HepG2 (cell line): ENCODE measurements at regions not wholly inside any gene's neighbourhood (a gene's known extent, or its start where the extent isn't known, plus 50 kb on each side); places are given as distances from the start of the nearest gene placed in this dataset.

Experiments used
- ATAC-seq: fragments of 200-7000 bp; cut with Tn5 transposase; 3 replicates; pipeline ENCODE4 v1.9.1; 2020; ENCODE audit warnings: mild to moderate bottlenecking, moderate library complexity
- BruUV-seq: library from RNA; stranded (reverse); fragments of 400-500 nt; replicated peaks from 2 replicates; lab custom pipeline; 2021; lab: Mats Ljungman, UMichigan
- CTCF ChIA-PET: fragments of 300-600 bp; formaldehyde crosslinking; extraction: SDS; loops from one replicate; lab custom pipeline; 2021; ENCODE audit warnings: low total read pairs, inconsistent platforms, low intra/inter-chr PET ratio; lab: Yijun Ruan, JAX
- POLR2A ChIA-PET: fragments of 350-600 bp; sonication (Branson Sonifier 250); formaldehyde crosslinking; loops from one replicate; lab custom pipeline; 2020; ENCODE audit warnings: antibody characterized with exemption, inconsistent platforms; lab: Yijun Ruan, JAX
- DNase-seq: peaks from one replicate; pipeline ENCODE4 v3.0.0-alpha.2; 2015; ENCODE audit warnings: low spot score
- FAIRE-seq: peaks from 3 replicates; lab custom pipeline; 2011; peaks lifted over from hg19 to GRCh38; lab: Jason Lieb, UNC
- H2AFZ ChIP-seq: one replicate; pipeline ENCODE4 v1.6.1; 2011; ENCODE audit warnings: low read length, inconsistent platforms
- H3K27ac ChIP-seq: fragments of 300-600 bp; 3 replicates; pipeline ENCODE4 v1.8.0; 2011; ENCODE audit warnings: mixed run types, mild to moderate bottlenecking, mixed read lengths, low read length, inconsistent platforms; ENCODE audit not compliant: insufficient read depth; ENCODE audit errors: extremely low read length
- H3K27me3 ChIP-seq, 2 experiments: fragments of 200-600 bp in 1 of 2; 2 replicates in 1 of 2; 3 replicates in 1 of 2; pipeline versions ENCODE4 v1.6.0 to v1.8.0; 2011; ENCODE audit warnings: low read length in 2 of 2, mild to moderate bottlenecking in 2 of 2, moderate library complexity in 2 of 2, inconsistent platforms in 1 of 2; ENCODE audit not compliant: insufficient read depth in 2 of 2, control insufficient read depth in 1 of 2
- H3K36me3 ChIP-seq, 2 experiments: fragments of 200-600 bp in 1 of 2; replicated peaks in 1 of 2; 2 replicates in 1 of 2; 3 replicates in 1 of 2; pipeline versions ENCODE4 v1.5.1 to v1.8.0; 2011; ENCODE audit warnings: low read length in 2 of 2, inconsistent platforms in 1 of 2; ENCODE audit not compliant: insufficient read depth in 2 of 2, control insufficient read depth in 1 of 2
- H3K4me1 ChIP-seq: 2 replicates; pipeline ENCODE4 v1.5.1; 2012; ENCODE audit warnings: low read length, inconsistent platforms; ENCODE audit not compliant: insufficient read depth
- H3K4me2 ChIP-seq: 2 replicates; pipeline ENCODE4 v1.6.0; 2011; ENCODE audit warnings: low read depth, low read length, inconsistent platforms
- H3K4me3 ChIP-seq, 3 experiments: fragments of 200-600 bp in 1 of 3; sonication (generic), shearing (Covaris generic) in 1 of 3; replicated peaks in 1 of 3; 2 replicates each; pipeline ENCODE4 v1.5.1; 2011 to 2016; ENCODE audit warnings: low read length in 3 of 3, inconsistent platforms in 2 of 3, low read depth in 2 of 3, mild to moderate bottlenecking in 2 of 3, control low read depth in 1 of 3, mixed read lengths in 1 of 3; ENCODE audit not compliant: insufficient read depth in 1 of 3
- H3K79me2 ChIP-seq: one replicate; pipeline ENCODE4 v1.6.1; 2011; ENCODE audit warnings: low read length, inconsistent platforms; ENCODE audit not compliant: insufficient read depth
- H3K9ac ChIP-seq: 2 replicates; pipeline ENCODE4 v1.6.0; 2011; ENCODE audit warnings: mild to moderate bottlenecking, low read depth, low read length, inconsistent platforms; ENCODE audit not compliant: insufficient read depth
- H3K9me3 ChIP-seq: 2 replicates; pipeline ENCODE4 v1.5.1; 2012; ENCODE audit warnings: mild to moderate bottlenecking, low read length
- H4K20me1 ChIP-seq: 2 replicates; pipeline ENCODE4 v1.6.0; 2011; ENCODE audit warnings: inconsistent platforms, mild to moderate bottlenecking, low read length, moderate library complexity; ENCODE audit not compliant: insufficient read depth
- ATM ChIP-seq: fragments of 450-650 bp; IDR thresholded peaks from 2 replicates; pipeline ENCODE4 v1.7.1; 2017; ENCODE audit warnings: mild to moderate bottlenecking, borderline replicate concordance
- HNRNPL ChIP-seq: fragments of 200-400 bp; formaldehyde crosslinking; IDR thresholded peaks from 2 replicates; pipeline ENCODE4 v1.6.1; 2017; ENCODE audit warnings: mild to moderate bottlenecking, low read depth, low read length
- HOXD1 ChIP-seq: sonication (generic); formaldehyde crosslinking; IDR thresholded peaks from 2 replicates; pipeline ENCODE4 v1.5.0; 2020; ENCODE audit warnings: missing genetic modification reagents
- SMAD3 ChIP-seq: sonication (generic); formaldehyde crosslinking; IDR thresholded peaks from 2 replicates; pipeline ENCODE4 v1.4.0; 2020; ENCODE audit warnings: missing genetic modification reagents
- ZNF431 ChIP-seq: sonication (generic); formaldehyde crosslinking; IDR thresholded peaks from 2 replicates; pipeline ENCODE4 v1.9.0; 2022; ENCODE audit warnings: missing genetic modification reagents, low read depth, mild to moderate bottlenecking, borderline replicate concordance
- WGBS: methylation state at CpG from one replicate; pipeline ENCODE4 v1.1.6; 2017; ENCODE audit warnings: low lambda C conversion rate; 5-methylcytosine and 5-hydroxymethylcytosine counted together
- in situ Hi-C: cut with HindIII; loops from 2 replicates; pipeline ENCODE4 v1.10.0; 2017; ENCODE audit warnings: low pct_unique_long_range_greater_than_20kb; ENCODE audit not compliant: extremely low pct_ligation_motif_present
- intact Hi-C: fragments of 100-400 bp; cut with micrococcal nuclease; formaldehyde crosslinking; loops from one replicate; pipeline ENCODE4 v1.10.0; 2022; ENCODE audit not compliant: unreplicated experiment
- TF ChIP-seq, protein P1 (sequence below): sonication (generic); formaldehyde crosslinking; IDR thresholded peaks from 2 replicates; pipeline ENCODE4 v1.8.1; 2023; ENCODE audit warnings: mild to moderate bottlenecking, moderate library complexity, missing genetic modification reagents
- TF ChIP-seq, protein P2 (sequence below): sonication (generic); formaldehyde crosslinking; conservative IDR thresholded peaks from 2 replicates; pipeline ENCODE4 v1.4.0; 2020; ENCODE audit warnings: missing genetic modification reagents
- TF ChIP-seq, protein P3 (sequence below): sonication (generic); formaldehyde crosslinking; IDR thresholded peaks from 2 replicates; pipeline ENCODE4 v1.9.0; 2021; ENCODE audit warnings: missing genetic modification reagents, mild to moderate bottlenecking, borderline replicate concordance
- TF ChIP-seq, protein P4 (sequence below): sonication (generic); formaldehyde crosslinking; IDR thresholded peaks from 2 replicates; pipeline ENCODE4 v1.8.0; 2022; ENCODE audit warnings: mild to moderate bottlenecking, missing genetic modification reagents

DNA sequence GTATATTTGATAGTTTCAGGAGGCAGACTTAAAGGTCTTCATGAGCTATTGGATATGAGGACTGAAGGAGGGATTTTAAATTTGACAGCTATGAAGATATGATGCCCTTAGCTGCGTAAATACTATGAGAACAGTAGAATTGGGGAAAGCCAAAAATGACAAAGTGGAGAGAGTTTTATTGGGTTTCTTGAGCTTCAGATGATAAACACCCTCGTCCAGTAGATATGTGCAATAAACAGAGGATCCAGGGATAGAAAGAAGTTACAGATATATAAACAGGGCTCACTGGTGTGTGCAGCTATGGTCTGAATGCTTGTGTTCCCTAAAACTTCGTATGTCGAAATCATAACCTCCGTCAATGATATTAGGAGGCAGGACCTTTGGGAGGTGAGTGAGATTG lies 131.3 kb downstream of the INHBA start (continued):
- TF ChIP-seq, protein P1, sequence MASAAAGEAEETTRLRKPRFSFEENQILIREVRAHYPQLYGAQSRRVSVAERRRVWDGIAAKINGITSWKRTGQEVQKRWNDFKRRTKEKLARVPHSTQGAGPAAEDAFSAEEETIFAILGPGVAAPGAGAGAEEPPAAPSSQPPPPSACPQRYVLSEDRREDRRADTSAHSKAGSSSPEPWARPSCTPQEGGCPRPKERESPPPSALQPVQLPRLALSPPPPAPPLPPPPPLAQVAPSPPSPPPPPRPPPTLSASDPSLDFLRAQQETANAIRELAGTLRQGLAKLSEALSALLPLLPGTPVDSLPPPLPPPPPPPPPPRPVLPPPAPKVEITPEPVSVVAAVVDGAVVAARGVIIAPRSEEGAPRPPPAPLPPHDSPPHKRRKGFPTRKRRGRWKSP = no peak

DNA sequence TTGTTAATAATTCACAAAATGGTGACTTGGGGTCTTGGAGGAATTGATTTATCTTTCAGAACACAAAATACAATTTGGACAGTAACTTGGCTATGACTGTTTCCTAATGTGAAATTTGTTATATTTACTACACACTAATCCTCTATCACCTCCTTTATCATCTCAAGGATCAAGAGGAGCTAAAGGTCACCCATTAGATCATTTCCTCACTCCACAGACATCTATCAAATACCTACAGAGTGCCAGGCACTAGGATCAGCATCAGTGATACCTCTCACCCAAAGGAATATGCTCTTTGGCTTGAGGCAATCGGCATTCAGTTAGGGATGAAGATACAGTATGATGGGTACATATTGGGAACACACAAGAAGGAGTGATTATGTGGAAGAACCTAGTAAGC lies 132.1 kb downstream of the INHBA start:
- H4K20me1 ChIP-seq = no peaks in the 10 kb centered on the region

More for the DNA sequence above, 132.1 kb downstream of the INHBA start:
- CTCF ChIA-PET = no interaction called here
- no peaks in the 10 kb centered on the region for H3K36me3 ChIP-seq
- H3K27me3 ChIP-seq = no peaks in the 10 kb centered on the region
- H3K9ac ChIP-seq = no peak overlapping the region
- TF ChIP-seq HOXD1 (CRISPR knock-in tag) = no peak
- no peak for TF ChIP-seq SMAD3 (CRISPR knock-in tag)
- TF ChIP-seq, protein P2, sequence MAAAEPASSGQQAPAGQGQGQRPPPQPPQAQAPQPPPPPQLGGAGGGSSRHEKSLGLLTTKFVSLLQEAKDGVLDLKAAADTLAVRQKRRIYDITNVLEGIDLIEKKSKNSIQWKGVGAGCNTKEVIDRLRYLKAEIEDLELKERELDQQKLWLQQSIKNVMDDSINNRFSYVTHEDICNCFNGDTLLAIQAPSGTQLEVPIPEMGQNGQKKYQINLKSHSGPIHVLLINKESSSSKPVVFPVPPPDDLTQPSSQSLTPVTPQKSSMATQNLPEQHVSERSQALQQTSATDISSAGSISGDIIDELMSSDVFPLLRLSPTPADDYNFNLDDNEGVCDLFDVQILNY (CRISPR knock-in tag) = no peak
- no peak for TF ChIP-seq ZNF431 (CRISPR knock-in tag)
- TF ChIP-seq ATM = no peak
- TF ChIP-seq, protein P3, sequence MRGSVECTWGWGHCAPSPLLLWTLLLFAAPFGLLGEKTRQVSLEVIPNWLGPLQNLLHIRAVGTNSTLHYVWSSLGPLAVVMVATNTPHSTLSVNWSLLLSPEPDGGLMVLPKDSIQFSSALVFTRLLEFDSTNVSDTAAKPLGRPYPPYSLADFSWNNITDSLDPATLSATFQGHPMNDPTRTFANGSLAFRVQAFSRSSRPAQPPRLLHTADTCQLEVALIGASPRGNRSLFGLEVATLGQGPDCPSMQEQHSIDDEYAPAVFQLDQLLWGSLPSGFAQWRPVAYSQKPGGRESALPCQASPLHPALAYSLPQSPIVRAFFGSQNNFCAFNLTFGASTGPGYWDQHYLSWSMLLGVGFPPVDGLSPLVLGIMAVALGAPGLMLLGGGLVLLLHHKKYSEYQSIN (CRISPR knock-in tag) = no peak
- no peak for TF ChIP-seq HNRNPL
- TF ChIP-seq, protein P4, sequence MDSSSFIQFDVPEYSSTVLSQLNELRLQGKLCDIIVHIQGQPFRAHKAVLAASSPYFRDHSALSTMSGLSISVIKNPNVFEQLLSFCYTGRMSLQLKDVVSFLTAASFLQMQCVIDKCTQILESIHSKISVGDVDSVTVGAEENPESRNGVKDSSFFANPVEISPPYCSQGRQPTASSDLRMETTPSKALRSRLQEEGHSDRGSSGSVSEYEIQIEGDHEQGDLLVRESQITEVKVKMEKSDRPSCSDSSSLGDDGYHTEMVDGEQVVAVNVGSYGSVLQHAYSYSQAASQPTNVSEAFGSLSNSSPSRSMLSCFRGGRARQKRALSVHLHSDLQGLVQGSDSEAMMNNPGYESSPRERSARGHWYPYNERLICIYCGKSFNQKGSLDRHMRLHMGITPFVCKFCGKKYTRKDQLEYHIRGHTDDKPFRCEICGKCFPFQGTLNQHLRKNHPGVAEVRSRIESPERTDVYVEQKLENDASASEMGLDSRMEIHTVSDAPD (CRISPR knock-in tag) = no peak
- 0% methylated on average over 1 of the region's 1 CpG for WGBS
- DNase-seq (no peak), ATAC-seq (no peak), FAIRE-seq (no peak)
- H3K79me2 ChIP-seq = no peaks in the 10 kb centered on the region
- in situ Hi-C loops = no loop called here
- POLR2A ChIA-PET = no interaction called here
- H3K4me1 ChIP-seq = no peaks in the 10 kb centered on the region
- BruUV-seq = no TSS peak
- no peak overlapping the region for H3K4me2 ChIP-seq
- no peak overlapping the region for H3K27ac ChIP-seq
- intact Hi-C loops = no loop called here
- H3K4me3 ChIP-seq = no peak overlapping the region
- H2AFZ ChIP-seq = peak overlapping the region; percentile 23
- peaks cover 31% of the 10 kb centered on the region for H3K9me3 ChIP-seq
